ENCODE measurements at regions not wholly inside any gene's neighbourhood (a gene's known extent, or its start where the extent isn't known, plus 50 kb on each side); places are given as distances from the start of the nearest gene placed in this dataset.
"Not testable (repeated sequence)": the region's sequence is repeated elsewhere in the genome, so short reads cannot be mapped to it uniquely, and the experiment has no call there.

DNA sequence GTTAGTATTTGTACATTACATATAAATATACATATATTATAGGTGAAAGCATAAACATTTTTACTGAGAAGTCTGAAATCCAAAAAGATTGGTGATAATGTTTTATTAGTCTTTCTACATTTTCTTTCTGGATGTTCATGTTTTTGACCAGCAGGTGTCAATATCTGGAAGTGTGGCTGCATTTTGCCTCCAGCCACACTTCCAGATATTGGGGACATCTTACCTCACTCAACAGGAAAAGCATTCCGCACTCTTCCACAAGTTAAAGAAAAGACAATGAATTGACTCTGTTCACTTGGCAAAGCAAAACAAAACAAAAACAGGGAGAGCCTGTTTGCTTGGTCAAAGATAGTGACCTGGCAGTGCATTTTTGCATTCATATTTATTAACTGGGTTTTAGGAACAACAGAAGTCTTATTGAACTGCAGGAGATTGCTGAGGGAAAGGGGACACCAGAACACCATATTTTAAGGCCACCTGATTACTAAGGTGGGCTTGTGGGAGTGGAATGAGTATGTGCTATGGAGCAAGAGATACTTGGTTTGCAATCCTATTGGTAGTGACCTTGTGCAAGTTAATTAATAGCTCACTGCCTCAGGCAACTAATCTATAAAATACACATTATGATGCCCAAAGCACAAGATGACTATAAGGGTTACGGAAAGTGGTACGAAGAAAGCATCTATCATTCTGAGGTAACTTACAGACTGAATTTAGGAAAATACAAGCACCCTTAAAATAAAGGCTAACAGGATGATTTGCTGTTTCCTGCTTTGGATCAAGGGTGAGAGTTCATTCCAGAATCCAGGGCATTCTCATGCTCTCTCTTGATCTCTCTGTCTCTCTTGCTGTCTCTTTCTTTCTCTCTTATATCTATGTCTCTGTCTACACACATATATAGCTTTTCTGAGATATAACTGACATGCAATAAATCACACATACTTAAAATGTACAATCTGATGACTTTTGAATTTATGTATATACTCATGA is 389.9 kb upstream of the EMCN start:
- no peak overlapping the region for H3K4me2 ChIP-seq
- BruUV-seq (replicated peaks) = no TSS peak
- intact Hi-C loops (cut with micrococcal nuclease; ENCODE audit: unreplicated experiment) = loop anchor here (2.0 kb wide), 1 partner anchor 441 kb away; no protein-coding TSS in a partner anchor

GRCh38 chr4:100906973-100907372 is 389.2 kb upstream of the EMCN start:
- Histone ChIP-seq H3K4me2 (no peak overlapping the region), H3K9me2 (ENCODE audit: insufficient read depth) (no peaks in the 10 kb centered on the region), H3K27ac (no peak overlapping the region), H4K20me1 (ENCODE audit: insufficient read depth) (no peaks in the 10 kb centered on the region), H3K4me1 (replicated peaks; ENCODE audit: insufficient read depth) (no peaks in the 10 kb centered on the region), H3K9me3 (ENCODE audit: insufficient read depth, low read depth) (no peaks in the 10 kb centered on the region), H3F3A (ENCODE audit: insufficient read depth, low read depth) (no peaks in the 10 kb centered on the region), H3K36me3 (ENCODE audit: low read depth) (no peaks in the 10 kb centered on the region), H3K79me2 (ENCODE audit: low read depth) (no peaks in the 10 kb centered on the region), H3K27me3 (ENCODE audit: insufficient read depth, low read depth) (no peaks in the 10 kb centered on the region), H2AFZ (no peak overlapping the region), H3K4me3 (no peak overlapping the region)
- ChIA-PET POLR2A (ENCODE audit: unreplicated experiment) (no interaction called here), CTCF (no interaction called here)
- DNase-seq = no peak
- TF ChIP-seq, protein P1, sequence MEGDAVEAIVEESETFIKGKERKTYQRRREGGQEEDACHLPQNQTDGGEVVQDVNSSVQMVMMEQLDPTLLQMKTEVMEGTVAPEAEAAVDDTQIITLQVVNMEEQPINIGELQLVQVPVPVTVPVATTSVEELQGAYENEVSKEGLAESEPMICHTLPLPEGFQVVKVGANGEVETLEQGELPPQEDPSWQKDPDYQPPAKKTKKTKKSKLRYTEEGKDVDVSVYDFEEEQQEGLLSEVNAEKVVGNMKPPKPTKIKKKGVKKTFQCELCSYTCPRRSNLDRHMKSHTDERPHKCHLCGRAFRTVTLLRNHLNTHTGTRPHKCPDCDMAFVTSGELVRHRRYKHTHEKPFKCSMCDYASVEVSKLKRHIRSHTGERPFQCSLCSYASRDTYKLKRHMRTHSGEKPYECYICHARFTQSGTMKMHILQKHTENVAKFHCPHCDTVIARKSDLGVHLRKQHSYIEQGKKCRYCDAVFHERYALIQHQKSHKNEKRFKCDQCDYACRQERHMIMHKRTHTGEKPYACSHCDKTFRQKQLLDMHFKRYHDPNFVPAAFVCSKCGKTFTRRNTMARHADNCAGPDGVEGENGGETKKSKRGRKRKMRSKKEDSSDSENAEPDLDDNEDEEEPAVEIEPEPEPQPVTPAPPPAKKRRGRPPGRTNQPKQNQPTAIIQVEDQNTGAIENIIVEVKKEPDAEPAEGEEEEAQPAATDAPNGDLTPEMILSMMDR (conservative IDR thresholded peaks at IDR 0.05) = no peak
- no peak for TF ChIP-seq EZH2 (IDR thresholded peaks at IDR 0.05; ENCODE audit: low read depth)
- intact Hi-C loops (cut with micrococcal nuclease; ENCODE audit: unreplicated experiment) = loop anchor here (2.0 kb wide), 1 partner anchor 442 kb away; no protein-coding TSS in a partner anchor
- no TSS peak for BruUV-seq (replicated peaks)

More for the DNA sequence above, 389.9 kb upstream of the EMCN start:
- no peaks in the 10 kb centered on the region for H3K4me1 ChIP-seq (replicated peaks; ENCODE audit: insufficient read depth)
- H3K27me3 ChIP-seq (ENCODE audit: insufficient read depth, low read depth) = no peaks in the 10 kb centered on the region
- peak; percentile 3 to 46 for DNase-seq
- H4K20me1 ChIP-seq (ENCODE audit: insufficient read depth) = no peaks in the 10 kb centered on the region
- H3K9me2 ChIP-seq (ENCODE audit: insufficient read depth) = no peaks in the 10 kb centered on the region
- no peaks in the 10 kb centered on the region for H3K9me3 ChIP-seq (ENCODE audit: insufficient read depth, low read depth)
- TF ChIP-seq, protein P1 (conservative IDR thresholded peaks at IDR 0.05) = peak; percentile 62
- TF ChIP-seq EZH2 (IDR thresholded peaks at IDR 0.05; ENCODE audit: low read depth) = no peak
- H3K4me3 ChIP-seq = no peak overlapping the region
- no peaks in the 10 kb centered on the region for H3F3A ChIP-seq (ENCODE audit: insufficient read depth, low read depth)
- POLR2A ChIA-PET (ENCODE audit: unreplicated experiment) = no interaction called here
- no peak overlapping the region for H3K27ac ChIP-seq
- H2AFZ ChIP-seq = no peak overlapping the region
- CTCF ChIA-PET = interaction anchor here (0.7 kb wide), 1 partner anchor 25 kb away, joined by 3 read pairs; no protein-coding TSS in a partner anchor
- H3K79me2 ChIP-seq (ENCODE audit: low read depth) = no peaks in the 10 kb centered on the region
- H3K36me3 ChIP-seq (ENCODE audit: low read depth) = no peaks in the 10 kb centered on the region

- H2AFZ ChIP-seq; H3K36me3 ChIP-seq (ENCODE audit: low read depth); H3K79me2 ChIP-seq (ENCODE audit: low read depth); H3K27ac ChIP-seq; DNase-seq; BruUV-seq (replicated peaks); H3K4me2 ChIP-seq; H3K4me3 ChIP-seq; H3K9me3 ChIP-seq (ENCODE audit: insufficient read depth, low read depth); H3K9me2 ChIP-seq (ENCODE audit: insufficient read depth); H3K4me1 ChIP-seq (replicated peaks; ENCODE audit: insufficient read depth); CTCF ChIA-PET; H3K27me3 ChIP-seq (ENCODE audit: insufficient read depth, low read depth); H4K20me1 ChIP-seq (ENCODE audit: insufficient read depth); POLR2A ChIA-PET (ENCODE audit: unreplicated experiment); intact Hi-C loops (cut with micrococcal nuclease; ENCODE audit: unreplicated experiment); H3F3A ChIP-seq (ENCODE audit: insufficient read depth, low read depth): not testable (repeated sequence)
Observed at GRCh38 chr4:100900945-100901344, 383.1 kb upstream of the EMCN start.
